Activated CD4-positive, alpha-beta memory T cell treated with anti-CD3 and anti-CD28 coated beads, Interleukin-2, amount 10 ng/mL, durations not matched to agents 7 days and 5 days (primary cell): ENCODE measurements at regions not wholly inside any gene's neighbourhood (a gene's known extent, or its start where the extent isn't known, plus 50 kb on each side); places are given as distances from the start of the nearest gene placed in this dataset.
A peak's percentile ranks its signal among the peaks of the same experiment; 100 is the strongest.

Experiments used
- CTCF ChIA-PET: fragments of 350-600 bp; sonication (Branson Sonifier 250); formaldehyde crosslinking; loops from one replicate; lab custom pipeline; 2021; ENCODE audit warnings: antibody characterized with exemption, inconsistent platforms; lab: Charles Lee
- POLR2A ChIA-PET: fragments of 350-600 bp; sonication (Branson Sonifier 250); formaldehyde crosslinking; loops from one replicate; lab custom pipeline; 2021; ENCODE audit warnings: antibody characterized with exemption; lab: Charles Lee
- DNase-seq: peaks from one replicate; pipeline ENCODE4 v3.0.0-alpha.2; 2020
- H3K27ac Mint-ChIP-seq: one replicate; pipeline ENCODE4 v1.8.0; 2021; ENCODE audit warnings: mild to moderate bottlenecking, mixed read lengths
- H3K27me3 Mint-ChIP-seq: one replicate; pipeline ENCODE4 v1.8.0; 2021; ENCODE audit warnings: mixed read lengths
- H3K36me3 Mint-ChIP-seq: one replicate; pipeline ENCODE4 v1.8.0; 2021; ENCODE audit warnings: low read depth, mixed read lengths
- H3K4me1 Mint-ChIP-seq: one replicate; pipeline ENCODE4 v1.8.0; 2021; ENCODE audit warnings: mixed read lengths
- H3K4me3 Mint-ChIP-seq: one replicate; pipeline ENCODE4 v1.8.0; 2021; ENCODE audit warnings: mild to moderate bottlenecking, mixed read lengths
- H3K9me3 Mint-ChIP-seq: one replicate; pipeline ENCODE4 v1.8.0; 2021; ENCODE audit warnings: mixed read lengths

DNA sequence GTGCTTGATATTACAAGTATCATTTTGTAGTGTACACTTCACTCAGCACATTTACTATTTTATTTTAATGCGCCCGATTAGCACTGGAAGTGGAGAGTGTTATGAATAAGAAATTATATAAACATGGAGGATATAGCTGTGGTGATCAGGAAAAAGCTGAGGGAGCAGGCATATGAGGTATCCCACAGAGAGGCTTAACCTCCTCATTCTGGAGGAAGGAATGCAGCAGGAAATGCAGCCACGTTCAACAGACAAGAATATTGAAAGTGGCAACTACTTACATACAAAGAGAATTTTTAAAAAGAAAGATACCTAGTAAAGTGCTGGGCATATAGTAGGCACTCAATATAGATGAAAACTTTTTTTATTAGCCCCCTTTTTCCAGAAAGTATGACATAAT, 166.0 kb upstream of the SATB1 start:
- CTCF ChIA-PET: no interaction called here
- H3K9me3 Mint-ChIP-seq: peaks cover 5% of the 10 kb centered on the region
- POLR2A ChIA-PET: no interaction called here
- DNase-seq: no peak
- H3K4me1 Mint-ChIP-seq: no peaks in the 10 kb centered on the region
- no peaks in the 10 kb centered on the region for H3K27me3 Mint-ChIP-seq
- peaks cover 4% of the 10 kb centered on the region for H3K36me3 Mint-ChIP-seq
- no peak overlapping the region for H3K4me3 Mint-ChIP-seq
- no peak overlapping the region for H3K27ac Mint-ChIP-seq

DNA sequence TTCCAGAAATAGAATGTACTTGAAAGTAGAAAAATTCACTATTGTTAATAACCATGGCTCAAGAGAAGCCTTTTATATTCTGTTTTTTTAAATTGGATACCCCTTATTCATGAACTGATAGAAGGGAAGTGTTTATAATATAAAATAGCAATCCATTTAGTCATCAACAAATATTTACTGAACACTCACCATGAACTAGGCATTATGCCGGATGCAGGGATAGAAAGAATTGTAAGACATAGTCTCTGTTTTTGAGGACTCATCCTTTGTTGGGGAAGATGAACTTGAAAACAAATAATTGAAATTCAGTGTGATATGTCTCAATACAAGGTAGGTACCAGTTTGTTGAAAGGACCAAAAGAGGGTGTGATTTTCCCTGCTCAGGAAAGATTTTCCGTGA, 160.9 kb upstream of the SATB1 start:
- Mint-ChIP-seq H3K36me3 (peaks cover 14% of the 10 kb centered on the region), H3K4me3 (no peak overlapping the region), H3K27me3 (no peaks in the 10 kb centered on the region), H3K9me3 (peaks cover 12% of the 10 kb centered on the region), H3K4me1 (peaks cover 3% of the 10 kb centered on the region), H3K27ac (no peak overlapping the region)
- POLR2A ChIA-PET: no interaction called here
- CTCF ChIA-PET: no interaction called here
- DNase-seq: no peak

DNA sequence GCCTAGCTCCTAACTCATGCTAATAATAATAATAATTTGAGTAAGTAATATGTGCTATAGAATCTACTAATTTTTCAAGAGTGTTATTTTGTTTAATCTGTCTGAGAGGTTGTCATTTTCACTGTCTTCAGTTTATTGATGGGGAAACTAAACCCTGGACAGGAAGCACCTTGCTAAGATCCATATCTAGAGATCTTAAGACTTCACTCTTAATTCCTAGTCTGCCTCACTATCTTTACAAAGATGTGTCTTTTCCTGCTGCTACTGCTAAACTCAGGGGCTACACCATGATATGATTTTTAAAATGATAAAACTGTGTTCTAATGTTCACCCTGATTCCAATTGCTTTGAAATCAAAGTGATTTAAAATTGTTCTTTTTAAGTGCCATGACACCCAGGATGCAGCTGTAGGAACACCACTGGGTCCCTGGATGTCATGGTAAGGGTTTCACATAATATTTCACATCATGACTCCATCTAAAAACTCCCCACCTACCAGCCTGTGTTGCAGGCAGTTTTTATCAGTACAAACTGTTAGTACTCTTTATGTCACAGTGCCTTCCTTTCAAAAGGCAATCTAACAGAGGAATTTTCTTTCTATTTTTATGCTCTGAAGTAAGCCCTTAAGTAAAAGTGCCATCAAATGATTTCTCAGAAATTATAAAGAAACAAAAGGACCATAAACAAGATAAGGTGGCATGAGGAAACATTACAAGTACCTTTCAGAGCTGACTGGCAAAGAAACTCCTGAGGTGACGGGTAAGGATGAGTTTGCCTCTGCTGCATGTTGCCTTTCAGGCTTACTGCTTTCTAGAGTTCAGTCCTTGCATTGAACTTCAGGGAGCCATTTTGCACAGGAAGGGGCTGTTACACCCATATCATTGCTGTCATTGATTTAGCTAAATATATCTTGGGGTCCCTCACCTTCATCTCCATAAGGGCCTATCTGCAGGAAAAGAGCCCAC, 160.1 kb upstream of the SATB1 start:
- ChIA-PET CTCF (no interaction called here), POLR2A (no interaction called here)
- H3K27ac Mint-ChIP-seq: no peak overlapping the region
- H3K4me1 Mint-ChIP-seq: peaks cover 3% of the 10 kb centered on the region
- peaks cover 15% of the 10 kb centered on the region for H3K36me3 Mint-ChIP-seq
- H3K9me3 Mint-ChIP-seq: peaks cover 13% of the 10 kb centered on the region
- no peaks in the 10 kb centered on the region for H3K27me3 Mint-ChIP-seq
- DNase-seq: no peak
- no peak overlapping the region for H3K4me3 Mint-ChIP-seq

DNA sequence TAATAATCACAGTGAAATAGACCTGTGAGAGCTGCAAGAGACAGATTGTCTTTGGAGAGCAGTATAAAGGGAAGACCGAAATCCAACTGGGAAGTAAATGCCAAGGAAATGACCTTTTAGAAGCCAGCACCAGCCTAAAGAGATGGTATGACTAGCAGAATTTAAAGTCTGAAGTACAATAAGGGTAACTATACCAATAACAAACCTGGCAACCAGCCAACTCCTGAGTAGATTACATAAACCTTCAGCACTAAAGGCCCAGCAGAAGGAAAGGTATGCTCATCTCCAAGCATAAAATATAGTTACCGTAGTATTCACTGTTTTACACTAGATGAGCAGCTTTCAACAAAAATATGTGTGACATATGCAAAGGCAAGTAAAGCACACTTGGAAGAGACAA, 155.1 kb upstream of the SATB1 start:
- CTCF ChIA-PET: interaction anchor here (1.1 kb wide), 1 partner anchor 20 kb away, joined by 3 read pairs; no protein-coding TSS in a partner anchor
- H3K27ac Mint-ChIP-seq: no peak overlapping the region

DNA sequence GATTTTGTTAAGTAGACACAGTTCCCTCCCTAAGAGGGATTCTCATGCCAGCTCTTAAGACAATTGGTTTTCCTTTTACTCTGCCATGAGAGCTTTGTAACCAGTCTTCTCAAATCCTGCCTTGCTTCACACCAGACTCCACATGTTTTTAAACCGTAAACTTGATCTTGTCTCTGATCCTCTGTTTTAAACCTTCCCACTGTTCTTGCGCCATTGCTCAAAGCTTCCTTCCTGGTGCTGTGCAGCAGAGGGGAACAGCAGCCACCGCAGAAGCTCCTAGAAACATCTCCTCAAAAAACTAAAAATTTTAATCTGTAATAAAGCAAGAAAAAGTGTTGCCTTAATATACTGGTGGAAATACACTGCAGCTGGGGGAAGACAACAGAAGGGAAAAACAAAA, 154.5 kb upstream of the SATB1 start:
- Mint-ChIP-seq H3K27ac (no peak overlapping the region), H3K4me1 (no peaks in the 10 kb centered on the region), H3K9me3 (peaks cover 17% of the 10 kb centered on the region), H3K27me3 (no peaks in the 10 kb centered on the region), H3K4me3 (no peak overlapping the region), H3K36me3 (peaks cover 24% of the 10 kb centered on the region)
- POLR2A ChIA-PET: no interaction called here
- CTCF ChIA-PET: no interaction called here
- DNase-seq: no peak

More for the DNA sequence above, 155.1 kb upstream of the SATB1 start:
- H3K36me3 Mint-ChIP-seq: peaks cover 27% of the 10 kb centered on the region
- no peak for DNase-seq
- no peak overlapping the region for H3K4me3 Mint-ChIP-seq
- POLR2A ChIA-PET: no interaction called here
- H3K9me3 Mint-ChIP-seq: peaks cover 18% of the 10 kb centered on the region
- peaks cover 3% of the 10 kb centered on the region for H3K4me1 Mint-ChIP-seq
- H3K27me3 Mint-ChIP-seq: no peaks in the 10 kb centered on the region

DNA sequence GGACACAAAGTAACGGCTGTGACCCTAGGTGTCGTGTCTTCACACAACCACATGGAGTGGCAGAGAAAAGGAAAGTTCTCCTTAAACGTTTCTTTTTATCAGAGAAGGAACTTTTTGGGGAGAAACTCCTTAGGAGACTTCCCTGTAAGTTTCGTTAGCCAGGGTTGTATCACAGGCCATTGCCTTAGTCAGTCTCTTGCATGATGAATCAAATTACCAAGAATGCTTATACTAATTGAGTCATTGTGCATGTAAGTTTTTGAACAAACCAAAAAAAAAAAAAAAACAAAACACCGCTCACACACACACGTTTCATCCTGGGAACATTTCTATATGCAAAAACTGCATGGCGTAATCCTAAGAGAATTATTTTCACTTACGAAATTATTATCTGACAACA, 150.4 kb upstream of the SATB1 start:
- peaks cover 9% of the 10 kb centered on the region for H3K9me3 Mint-ChIP-seq
- POLR2A ChIA-PET: no interaction called here
- CTCF ChIA-PET: no interaction called here
- no peak overlapping the region for H3K27ac Mint-ChIP-seq
- no peaks in the 10 kb centered on the region for H3K27me3 Mint-ChIP-seq
- H3K36me3 Mint-ChIP-seq: peaks cover 20% of the 10 kb centered on the region
- DNase-seq: no peak
- peaks cover 5% of the 10 kb centered on the region for H3K4me1 Mint-ChIP-seq
- no peak overlapping the region for H3K4me3 Mint-ChIP-seq

DNA sequence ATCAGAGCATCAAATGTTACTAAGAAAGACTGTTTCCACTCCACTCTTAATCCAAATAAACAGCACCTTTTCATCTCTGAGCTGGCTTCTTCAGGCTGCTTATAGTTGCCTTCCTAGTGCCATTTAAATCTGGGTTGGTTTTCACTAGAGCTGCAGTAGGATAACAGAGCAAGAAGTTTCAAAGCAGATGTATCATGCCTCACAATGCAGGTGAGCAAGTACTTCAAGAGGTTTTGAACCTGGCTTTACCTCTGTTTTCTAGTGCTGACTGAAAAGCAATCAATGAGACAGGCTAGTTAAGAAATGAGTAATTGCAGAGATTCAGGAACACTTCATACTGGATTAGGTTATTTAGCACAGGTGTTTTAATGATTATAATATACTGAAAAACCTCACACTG, 147.7 kb upstream of the SATB1 start:
- Mint-ChIP-seq H3K9me3 (peaks cover 13% of the 10 kb centered on the region), H3K4me3 (no peak overlapping the region), H3K27ac (no peak overlapping the region), H3K27me3 (no peaks in the 10 kb centered on the region), H3K4me1 (peaks cover 7% of the 10 kb centered on the region), H3K36me3 (peaks cover 18% of the 10 kb centered on the region)
- ChIA-PET POLR2A (interaction anchor here (1.2 kb wide), 1 partner anchor 59 kb away, joined by 3 read pairs; no protein-coding TSS in a partner anchor), CTCF (interaction anchor here (1.2 kb wide), 1 partner anchor 13 kb away, joined by 4 read pairs; no protein-coding TSS in a partner anchor)
- no peak for DNase-seq

DNA sequence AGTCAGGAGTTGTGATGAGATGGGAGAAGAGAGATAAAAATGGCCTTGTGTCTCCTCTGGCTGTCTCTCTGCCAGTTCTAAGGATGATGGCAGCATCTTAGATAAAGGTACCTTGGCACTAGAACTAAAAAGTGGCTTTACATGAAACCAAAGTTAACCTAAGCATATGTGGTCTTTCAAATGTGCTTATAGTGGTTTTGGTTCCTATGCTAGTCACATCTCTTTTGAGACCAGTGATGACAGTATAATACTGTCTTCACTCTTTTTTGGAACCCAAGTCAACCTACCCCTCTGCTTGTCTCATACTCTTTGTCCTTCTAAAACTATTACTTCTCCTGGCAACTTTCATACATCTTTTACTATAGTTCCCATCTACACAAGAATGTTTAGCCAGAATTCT, 142.2 kb upstream of the SATB1 start:
- CTCF ChIA-PET: no interaction called here
- Mint-ChIP-seq H3K27me3 (no peaks in the 10 kb centered on the region), H3K9me3 (peaks cover 7% of the 10 kb centered on the region), H3K4me3 (no peak overlapping the region), H3K36me3 (peaks cover 8% of the 10 kb centered on the region), H3K4me1 (peaks cover 14% of the 10 kb centered on the region), H3K27ac (no peak overlapping the region)
- no peak for DNase-seq
- POLR2A ChIA-PET: no interaction called here

DNA sequence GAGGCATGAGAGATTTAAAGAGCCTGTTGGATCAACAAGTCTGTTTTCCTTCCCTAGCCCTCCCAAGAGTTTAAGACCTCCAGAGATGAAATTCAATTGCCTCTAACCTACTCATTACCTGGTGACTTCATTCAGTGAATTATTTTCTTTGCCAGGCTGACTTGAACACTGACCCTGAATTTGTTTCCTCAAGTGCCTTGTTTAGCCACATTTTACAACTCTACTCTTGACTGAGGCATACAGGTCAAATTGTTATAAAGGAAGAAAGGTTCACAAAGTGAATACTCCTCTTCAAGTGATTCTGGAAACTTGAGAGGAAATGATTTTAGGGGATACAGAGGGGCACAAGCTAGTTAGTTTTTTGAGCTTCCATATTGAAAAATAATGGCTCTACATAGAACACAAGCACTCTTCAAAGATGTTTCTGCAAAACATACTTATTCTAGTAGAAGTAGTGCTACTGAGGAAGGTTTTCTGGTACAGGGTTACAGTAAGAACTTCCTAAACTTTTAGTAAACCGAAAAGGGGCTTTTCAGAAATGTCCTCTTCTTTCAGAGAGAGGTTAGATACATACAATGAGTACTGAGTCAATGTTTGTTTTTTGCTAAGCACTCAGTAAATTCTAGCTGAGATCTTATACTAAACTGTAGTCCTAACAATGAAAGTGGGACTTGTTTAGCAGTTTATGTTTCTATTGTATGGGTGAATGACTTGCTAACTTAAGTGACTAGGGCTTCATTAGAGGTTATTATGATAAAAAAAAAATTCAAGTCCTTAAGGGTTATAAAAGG, 137.4 kb upstream of the SATB1 start:
- Mint-ChIP-seq H3K4me3 (no peak overlapping the region), H3K27ac (no peak overlapping the region), H3K9me3 (peaks cover 4% of the 10 kb centered on the region), H3K27me3 (no peaks in the 10 kb centered on the region), H3K4me1 (peaks cover 49% of the 10 kb centered on the region), H3K36me3 (peaks cover 18% of the 10 kb centered on the region)
- ChIA-PET CTCF (no interaction called here), POLR2A (interaction anchor here (1.0 kb wide), 1 partner anchor 426 kb away, joined by 3 read pairs; no protein-coding TSS in a partner anchor)
- DNase-seq: no peak

DNA sequence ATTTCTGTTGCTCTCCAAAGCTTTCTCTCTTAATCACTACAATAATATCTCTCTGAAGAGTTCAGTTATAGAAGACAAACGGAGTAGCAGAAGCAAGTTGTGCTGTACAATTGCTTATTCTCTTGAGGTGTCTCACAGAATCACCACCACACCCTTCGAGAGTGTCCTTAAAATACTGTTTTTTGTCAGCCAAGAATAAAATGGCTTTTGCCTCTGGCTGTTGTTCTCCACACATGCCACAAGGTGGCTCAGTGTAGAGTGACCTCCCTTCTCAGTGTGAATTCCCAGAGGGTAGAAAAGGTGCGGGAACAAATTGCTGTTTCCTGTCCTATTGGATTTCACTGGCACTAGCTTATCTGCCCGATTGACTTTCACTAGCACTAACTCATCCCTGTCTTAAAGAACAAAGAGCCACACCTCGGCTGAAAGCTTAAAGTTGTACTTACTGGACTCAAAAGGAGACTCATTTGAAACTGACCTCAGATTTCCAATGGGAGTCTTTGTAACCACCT, 134.2 kb upstream of the SATB1 start:
- Mint-ChIP-seq H3K36me3 (peaks cover 21% of the 10 kb centered on the region), H3K27ac (peak overlapping the region; percentile 80), H3K4me3 (no peak overlapping the region), H3K4me1 (peaks cover 59% of the 10 kb centered on the region), H3K9me3 (peaks cover 6% of the 10 kb centered on the region), H3K27me3 (no peaks in the 10 kb centered on the region)
- ChIA-PET POLR2A (interaction anchor here (0.8 to 2.0 kb wide), 11 partner anchors 84 to 199 kb away, joined by 3 to 11 read pairs (median 5); no protein-coding TSS in a partner anchor), CTCF (interaction anchor here (0.6 to 2.2 kb wide), 31 partner anchors 9 to 429 kb away, joined by 3 to 46 read pairs (median 4); no protein-coding TSS in a partner anchor)
- DNase-seq: peak; percentile 42

DNA sequence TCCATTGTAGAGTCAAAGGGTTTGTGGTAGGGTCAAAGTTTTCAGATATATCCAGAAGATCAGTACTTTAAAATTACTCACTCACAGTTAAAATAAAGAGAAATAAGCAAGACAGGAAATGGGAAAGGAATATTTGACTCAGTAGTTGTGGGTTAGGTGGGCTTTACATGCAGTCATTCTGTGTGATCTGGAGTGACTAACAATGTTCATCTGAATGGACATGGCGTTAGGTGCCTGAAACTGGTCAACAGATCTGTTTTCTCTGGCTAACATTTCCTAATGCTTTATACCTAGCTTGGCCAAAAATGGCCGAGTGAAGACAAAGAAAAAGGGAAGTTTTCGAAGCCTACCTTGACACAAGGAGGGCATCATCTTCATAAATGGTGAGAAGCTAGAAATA, 133.4 kb upstream of the SATB1 start:
- DNase-seq: no peak
- H3K27me3 Mint-ChIP-seq: no peaks in the 10 kb centered on the region
- CTCF ChIA-PET: interaction anchor here (0.6 to 2.2 kb wide), 13 partner anchors 12 to 228 kb away, joined by 3 to 46 read pairs (median 5); no protein-coding TSS in a partner anchor
- no peak overlapping the region for H3K4me3 Mint-ChIP-seq
- H3K36me3 Mint-ChIP-seq: peaks cover 24% of the 10 kb centered on the region
- POLR2A ChIA-PET: interaction anchor here (0.8 to 2.0 kb wide), 5 partner anchors 120 to 180 kb away, joined by 3 to 8 read pairs (median 5); no protein-coding TSS in a partner anchor
- H3K9me3 Mint-ChIP-seq: peaks cover 6% of the 10 kb centered on the region
- H3K4me1 Mint-ChIP-seq: peaks cover 61% of the 10 kb centered on the region
- H3K27ac Mint-ChIP-seq: peak overlapping the region; percentile 80

DNA sequence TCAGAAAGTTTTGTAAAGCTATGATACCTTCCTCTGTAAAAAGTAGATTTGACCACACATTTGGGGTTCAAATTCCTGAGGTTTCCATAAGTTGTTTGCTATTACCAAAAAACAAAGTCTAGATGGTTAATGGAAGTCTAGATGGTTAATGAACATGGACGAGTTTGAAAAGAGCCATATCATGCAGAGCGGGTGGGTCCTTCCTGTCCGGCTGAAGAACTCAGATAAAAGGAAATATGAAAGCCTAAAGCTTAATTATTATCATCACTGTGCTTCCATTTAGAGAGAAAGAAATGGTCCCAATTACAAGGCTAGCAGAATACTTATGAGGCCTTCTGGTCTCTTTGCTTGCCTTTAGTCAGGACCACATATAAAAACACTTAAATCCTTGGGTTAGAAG, 132.1 kb upstream of the SATB1 start:
- Mint-ChIP-seq H3K4me3 (no peak overlapping the region), H3K36me3 (peaks cover 21% of the 10 kb centered on the region), H3K4me1 (peaks cover 61% of the 10 kb centered on the region), H3K27ac (peak overlapping the region; percentile 79), H3K9me3 (peaks cover 5% of the 10 kb centered on the region), H3K27me3 (no peaks in the 10 kb centered on the region)
- POLR2A ChIA-PET: interaction anchor here (1.2 to 1.8 kb wide), 3 partner anchors 156 to 184 kb away, joined by 4 to 7 read pairs (median 6); no protein-coding TSS in a partner anchor
- no peak for DNase-seq
- CTCF ChIA-PET: no interaction called here
